ENCODE measurements at regions not wholly inside any gene's neighbourhood (a gene's known extent, or its start where the extent isn't known, plus 50 kb on each side); places are given as distances from the start of the nearest gene placed in this dataset.

DNA sequence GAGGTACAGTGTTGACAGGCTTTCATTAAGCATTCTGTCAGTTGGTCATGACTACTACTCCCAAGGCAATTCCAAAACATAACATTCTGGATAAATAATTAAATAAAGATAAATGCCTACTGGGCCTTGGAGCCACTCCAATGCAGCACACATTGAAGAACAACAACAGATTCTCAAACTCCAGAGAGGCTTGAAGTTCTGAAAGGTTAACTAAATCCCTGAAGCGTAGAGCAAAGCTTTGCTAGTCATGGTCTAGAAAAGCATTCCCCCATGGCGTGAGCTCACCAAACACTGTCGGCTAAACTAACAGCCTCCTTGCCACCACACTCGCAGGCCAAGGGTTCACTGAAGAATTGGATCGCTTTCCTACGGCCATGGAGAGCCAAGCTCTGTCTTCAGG is 268.0 kb downstream of the ATG4C start:
- H3K36me3 ChIP-seq (ENCODE audit: control insufficient read depth, insufficient read depth, low read length), result no peaks in the 10 kb centered on the region
- no peaks in the 10 kb centered on the region for H3K9me3 ChIP-seq (ENCODE audit: control insufficient read depth, insufficient read depth, low read length)
- Mint-ChIP-seq H3K9me3 (no peaks in the 10 kb centered on the region), H3K36me3 (no peaks in the 10 kb centered on the region), H3K27me3 (ENCODE audit: low read depth in 2 of 2) (peaks cover 0 to 7% of the 10 kb centered on the region in 2 donors), H3K4me1 (no peaks in the 10 kb centered on the region), H3K4me3 (no peak overlapping the region), H3K27ac (no peak overlapping the region)
- DNase-seq (no peak), ATAC-seq (no peak)
- 87% methylated on average over 6 of the region's 6 CpGs for WGBS (ENCODE audit: insufficient coverage)
- H3K27me3 ChIP-seq (ENCODE audit: control insufficient read depth, insufficient read depth, low read length), result no peaks in the 10 kb centered on the region
- intact Hi-C loops (cut with micrococcal nuclease), result no loop called here
- no peak overlapping the region for H3K27ac ChIP-seq (ENCODE audit: low read length)
- no peaks in the 10 kb centered on the region for H3K4me1 ChIP-seq (ENCODE audit: control insufficient read depth, insufficient read depth, low read length)
- TF ChIP-seq, protein P1, sequence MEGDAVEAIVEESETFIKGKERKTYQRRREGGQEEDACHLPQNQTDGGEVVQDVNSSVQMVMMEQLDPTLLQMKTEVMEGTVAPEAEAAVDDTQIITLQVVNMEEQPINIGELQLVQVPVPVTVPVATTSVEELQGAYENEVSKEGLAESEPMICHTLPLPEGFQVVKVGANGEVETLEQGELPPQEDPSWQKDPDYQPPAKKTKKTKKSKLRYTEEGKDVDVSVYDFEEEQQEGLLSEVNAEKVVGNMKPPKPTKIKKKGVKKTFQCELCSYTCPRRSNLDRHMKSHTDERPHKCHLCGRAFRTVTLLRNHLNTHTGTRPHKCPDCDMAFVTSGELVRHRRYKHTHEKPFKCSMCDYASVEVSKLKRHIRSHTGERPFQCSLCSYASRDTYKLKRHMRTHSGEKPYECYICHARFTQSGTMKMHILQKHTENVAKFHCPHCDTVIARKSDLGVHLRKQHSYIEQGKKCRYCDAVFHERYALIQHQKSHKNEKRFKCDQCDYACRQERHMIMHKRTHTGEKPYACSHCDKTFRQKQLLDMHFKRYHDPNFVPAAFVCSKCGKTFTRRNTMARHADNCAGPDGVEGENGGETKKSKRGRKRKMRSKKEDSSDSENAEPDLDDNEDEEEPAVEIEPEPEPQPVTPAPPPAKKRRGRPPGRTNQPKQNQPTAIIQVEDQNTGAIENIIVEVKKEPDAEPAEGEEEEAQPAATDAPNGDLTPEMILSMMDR (IDR thresholded peaks at IDR 0.05), result no peak
- no peak overlapping the region for H3K4me3 ChIP-seq (ENCODE audit: low read length)

- ATAC-seq (no peak), DNase-seq (no peak)
- no peaks in the 10 kb centered on the region for H3K4me1 ChIP-seq (ENCODE audit: control insufficient read depth, insufficient read depth, low read length)
- H3K36me3 ChIP-seq (ENCODE audit: control insufficient read depth, insufficient read depth, low read length), result no peaks in the 10 kb centered on the region
- H3K9me3 ChIP-seq (ENCODE audit: control insufficient read depth, insufficient read depth, low read length), result no peaks in the 10 kb centered on the region
- H3K27me3 Mint-ChIP-seq (ENCODE audit: low read depth in 2 of 2), result peaks cover 0 to 3% of the 10 kb centered on the region in 2 donors
- no peaks in the 10 kb centered on the region for H3K27me3 ChIP-seq (ENCODE audit: control insufficient read depth, insufficient read depth, low read length)
- TF ChIP-seq, protein P1 (IDR thresholded peaks at IDR 0.05), result no peak
- no peak overlapping the region for H3K4me3 Mint-ChIP-seq
- no peaks in the 10 kb centered on the region for H3K9me3 Mint-ChIP-seq
- H3K4me1 Mint-ChIP-seq, result no peaks in the 10 kb centered on the region
- no peak overlapping the region for H3K27ac Mint-ChIP-seq
- intact Hi-C loops (cut with micrococcal nuclease), result no loop called here
- no peaks in the 10 kb centered on the region for H3K36me3 Mint-ChIP-seq
- H3K4me3 ChIP-seq (ENCODE audit: low read length), result no peak overlapping the region
- WGBS (ENCODE audit: insufficient coverage), result 79% methylated on average over 4 of the region's 4 CpGs
- no peak overlapping the region for H3K27ac ChIP-seq (ENCODE audit: low read length)
Measured at GRCh38 chr1:63054184-63054583, 268.2 kb upstream of the FOXD3 start.

DNA sequence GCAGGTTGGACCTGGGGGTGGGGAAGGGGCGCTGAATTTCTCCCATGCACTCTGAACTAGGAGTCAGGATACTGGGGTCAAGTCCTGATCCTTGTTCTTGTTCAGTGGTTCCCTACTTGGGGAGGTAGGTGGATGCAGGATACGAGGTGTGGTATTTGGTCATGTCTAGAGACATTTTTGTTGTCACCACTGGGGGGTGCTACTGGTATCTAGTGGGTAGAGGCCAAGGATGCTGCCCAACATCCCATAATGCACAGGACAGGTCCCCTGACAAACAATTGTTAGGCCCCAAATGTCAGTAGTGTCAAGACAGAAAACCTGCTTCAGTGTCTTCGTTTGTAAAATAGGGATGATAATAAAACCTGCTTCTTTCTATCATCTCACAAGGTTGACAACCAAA is 259.0 kb upstream of the FOXD3 start:
- peaks cover 0 to 2% of the 10 kb centered on the region in 2 donors for H3K9me3 Mint-ChIP-seq
- no peaks in the 10 kb centered on the region for H3K36me3 Mint-ChIP-seq
- H3K27ac Mint-ChIP-seq, result no peak overlapping the region
- DNase-seq, result no peak
- intact Hi-C loops (cut with micrococcal nuclease), result no loop called here
- H3K4me3 ChIP-seq (ENCODE audit: low read length), result no peak overlapping the region
- H3K9me3 ChIP-seq (ENCODE audit: control insufficient read depth, insufficient read depth, low read length), result no peaks in the 10 kb centered on the region
- TF ChIP-seq, protein P1 (IDR thresholded peaks at IDR 0.05), result no peak
- no peak overlapping the region for H3K27ac ChIP-seq (ENCODE audit: low read length)
- peaks cover 0 to 6% of the 10 kb centered on the region in 2 donors for H3K27me3 Mint-ChIP-seq (ENCODE audit: low read depth in 2 of 2)
- 70% methylated on average over 3 of the region's 3 CpGs for WGBS (ENCODE audit: insufficient coverage)
- no peak for ATAC-seq
- no peaks in the 10 kb centered on the region for H3K4me1 ChIP-seq (ENCODE audit: control insufficient read depth, insufficient read depth, low read length)
- H3K4me3 Mint-ChIP-seq, result no peak overlapping the region
- H3K27me3 ChIP-seq (ENCODE audit: control insufficient read depth, insufficient read depth, low read length), result no peaks in the 10 kb centered on the region
- H3K36me3 ChIP-seq (ENCODE audit: control insufficient read depth, insufficient read depth, low read length), result no peaks in the 10 kb centered on the region
- no peaks in the 10 kb centered on the region for H3K4me1 Mint-ChIP-seq

- Mint-ChIP-seq H3K36me3 (no peaks in the 10 kb centered on the region), H3K4me3 (no peak overlapping the region), H3K4me1 (no peaks in the 10 kb centered on the region), H3K9me3 (peaks cover 0 to 2% of the 10 kb centered on the region in 2 donors), H3K27me3 (ENCODE audit: low read depth in 2 of 2) (peaks cover 0 to 6% of the 10 kb centered on the region in 2 donors), H3K27ac (no peak overlapping the region)
- no peak for DNase-seq
- no peak overlapping the region for H3K4me3 ChIP-seq (ENCODE audit: low read length)
- TF ChIP-seq, protein P1 (IDR thresholded peaks at IDR 0.05), result no peak
- intact Hi-C loops (cut with micrococcal nuclease), result no loop called here
- no peaks in the 10 kb centered on the region for H3K4me1 ChIP-seq (ENCODE audit: control insufficient read depth, insufficient read depth, low read length)
- no peaks in the 10 kb centered on the region for H3K36me3 ChIP-seq (ENCODE audit: control insufficient read depth, insufficient read depth, low read length)
- ATAC-seq, result no peak
- 89% methylated on average over 4 of the region's 4 CpGs for WGBS (ENCODE audit: insufficient coverage)
- no peaks in the 10 kb centered on the region for H3K27me3 ChIP-seq (ENCODE audit: control insufficient read depth, insufficient read depth, low read length)
- no peaks in the 10 kb centered on the region for H3K9me3 ChIP-seq (ENCODE audit: control insufficient read depth, insufficient read depth, low read length)
- no peak overlapping the region for H3K27ac ChIP-seq (ENCODE audit: low read length)
Measured at GRCh38 chr1:63064135-63064534, 258.2 kb upstream of the FOXD3 start.

Data from natural killer cell (primary cell).